ENCODE measurements at regions not wholly inside any gene's neighbourhood (a gene's known extent, or its start where the extent isn't known, plus 50 kb on each side); places are given as distances from the start of the nearest gene placed in this dataset.

DNA sequence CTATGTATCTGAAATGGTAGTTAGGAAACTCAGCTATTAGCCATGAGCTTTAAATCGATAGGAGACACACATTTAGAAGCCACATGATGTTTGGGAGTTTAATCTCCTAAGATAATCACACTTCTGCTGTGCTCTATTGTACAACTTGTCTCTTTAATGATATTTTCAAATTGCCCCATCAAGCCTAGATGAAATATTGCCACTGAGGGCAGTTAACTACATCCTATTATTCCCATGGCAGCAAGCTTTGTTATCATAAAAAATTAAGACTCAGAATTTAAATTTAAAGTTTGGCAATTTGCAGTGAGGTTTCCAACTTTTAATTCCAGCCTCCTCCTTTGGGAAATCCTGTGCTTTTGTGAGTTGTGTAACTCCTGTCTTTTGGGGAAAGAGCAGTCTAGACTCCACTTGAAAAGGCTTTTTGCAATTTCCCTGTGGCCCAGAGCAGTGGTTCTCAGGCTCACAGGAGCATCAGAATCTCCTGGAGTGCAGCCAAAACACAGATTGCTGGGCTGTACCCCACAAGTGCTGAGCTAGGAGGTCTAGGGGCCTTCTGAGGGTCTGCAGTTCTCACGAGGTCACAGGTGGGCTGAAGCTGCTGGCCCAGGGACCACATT lies 792.4 kb downstream of the QKI start:
- DNase-seq (ENCODE audit: extremely low spot score) = no peak
- ChIA-PET POLR2A (no interaction called here), CTCF (no interaction called here)
- no peak for TF ChIP-seq ZNF384 (IDR thresholded peaks at IDR 0.05)
- no peak for TF ChIP-seq L3MBTL2 (conservative IDR thresholded peaks at IDR 0.05)
- TF ChIP-seq FOXA1 (IDR thresholded peaks at IDR 0.05) = no peak
- TF ChIP-seq FOXM1 (IDR thresholded peaks at IDR 0.05; ENCODE audit: borderline replicate concordance) = no peak
- TF ChIP-seq CTBP1 (IDR thresholded peaks at IDR 0.05; ENCODE audit: borderline replicate concordance) = no peak
- no peak for TF ChIP-seq FOXK2 (IDR thresholded peaks at IDR 0.05)
- TF ChIP-seq SP1 (IDR thresholded peaks at IDR 0.05) = no peak
- no peak for TF ChIP-seq SUZ12 (IDR thresholded peaks at IDR 0.05)
- no peak for TF ChIP-seq ELF4 (IDR thresholded peaks at IDR 0.05)
- TF ChIP-seq, protein P1, sequence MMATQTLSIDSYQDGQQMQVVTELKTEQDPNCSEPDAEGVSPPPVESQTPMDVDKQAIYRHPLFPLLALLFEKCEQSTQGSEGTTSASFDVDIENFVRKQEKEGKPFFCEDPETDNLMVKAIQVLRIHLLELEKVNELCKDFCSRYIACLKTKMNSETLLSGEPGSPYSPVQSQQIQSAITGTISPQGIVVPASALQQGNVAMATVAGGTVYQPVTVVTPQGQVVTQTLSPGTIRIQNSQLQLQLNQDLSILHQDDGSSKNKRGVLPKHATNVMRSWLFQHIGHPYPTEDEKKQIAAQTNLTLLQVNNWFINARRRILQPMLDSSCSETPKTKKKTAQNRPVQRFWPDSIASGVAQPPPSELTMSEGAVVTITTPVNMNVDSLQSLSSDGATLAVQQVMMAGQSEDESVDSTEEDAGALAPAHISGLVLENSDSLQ (IDR thresholded peaks at IDR 0.05) = no peak
- TF ChIP-seq TARDBP (IDR thresholded peaks at IDR 0.05) = no peak

DNA sequence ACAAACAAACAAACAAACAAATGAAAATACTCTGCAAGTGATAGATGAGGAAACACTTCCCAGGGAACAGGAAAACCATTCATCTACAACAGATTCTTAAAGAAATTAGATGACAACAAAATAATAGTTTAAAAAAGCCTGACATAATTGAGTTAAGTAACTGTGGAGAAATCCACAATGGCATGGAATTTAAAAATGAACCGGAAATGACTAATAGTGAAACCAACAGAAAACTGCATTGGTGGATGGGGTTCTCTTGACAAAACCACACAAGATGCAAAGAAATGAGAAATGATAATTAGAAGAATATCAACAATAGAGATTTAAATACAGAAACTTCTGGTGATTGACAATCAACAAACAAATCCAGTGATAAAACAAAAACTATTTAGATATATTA lies 785.6 kb downstream of the QKI start:
- DNase-seq (ENCODE audit: extremely low spot score) = no peak
- POLR2A ChIA-PET = no interaction called here
- CTCF ChIA-PET = interaction anchor here (0.6 kb wide), 1 partner anchor 363 kb away, joined by 3 read pairs; no protein-coding TSS in a partner anchor
- TF ChIP-seq FOXA1 (IDR thresholded peaks at IDR 0.05) = no peak
- no peak for TF ChIP-seq ARNT (IDR thresholded peaks at IDR 0.05)
- no peak for TF ChIP-seq FOXK2 (IDR thresholded peaks at IDR 0.05)
- TF ChIP-seq LEF1 (IDR thresholded peaks at IDR 0.05; ENCODE audit: borderline replicate concordance) = no peak
- TF ChIP-seq, protein P1 (IDR thresholded peaks at IDR 0.05) = no peak
- no peak for TF ChIP-seq ZNF384 (IDR thresholded peaks at IDR 0.05)
- TF ChIP-seq TARDBP (IDR thresholded peaks at IDR 0.05) = no peak
- TF ChIP-seq BHLHE40 (IDR thresholded peaks at IDR 0.05; ENCODE audit: borderline replicate concordance) = no peak
- no peak for TF ChIP-seq SUZ12 (IDR thresholded peaks at IDR 0.05)
- no peak for TF ChIP-seq FOXM1 (IDR thresholded peaks at IDR 0.05; ENCODE audit: borderline replicate concordance)
- TF ChIP-seq L3MBTL2 (conservative IDR thresholded peaks at IDR 0.05) = no peak
- TF ChIP-seq CTBP1 (IDR thresholded peaks at IDR 0.05; ENCODE audit: borderline replicate concordance) = no peak
- no peak for TF ChIP-seq ELF4 (IDR thresholded peaks at IDR 0.05)

DNA sequence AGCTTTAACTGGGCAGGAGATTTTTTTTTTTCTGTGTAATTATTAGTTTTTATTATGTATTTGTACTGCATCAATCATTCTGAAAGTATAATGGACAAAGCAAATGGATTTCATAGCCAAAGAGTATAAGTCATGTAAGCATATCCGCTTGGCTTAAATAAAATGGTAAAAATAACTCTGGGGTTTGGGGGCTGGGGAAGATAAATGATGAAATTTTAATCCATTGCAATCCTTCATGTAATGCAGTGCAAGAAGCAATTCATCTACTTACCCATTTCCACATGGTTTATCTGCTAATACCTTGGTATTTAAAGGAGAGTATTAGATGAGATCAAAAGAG lies 781.4 kb downstream of the QKI start:
- TF ChIP-seq ELF4 (IDR thresholded peaks at IDR 0.05) (no peak), BHLHE40 (IDR thresholded peaks at IDR 0.05; ENCODE audit: borderline replicate concordance) (no peak), CTBP1 (IDR thresholded peaks at IDR 0.05; ENCODE audit: borderline replicate concordance) (no peak), TARDBP (IDR thresholded peaks at IDR 0.05) (no peak), ZNF384 (IDR thresholded peaks at IDR 0.05) (no peak), HDGF (IDR thresholded peaks at IDR 0.05; ENCODE audit: borderline replicate concordance) (no peak), LEF1 (IDR thresholded peaks at IDR 0.05; ENCODE audit: borderline replicate concordance) (no peak), L3MBTL2 (conservative IDR thresholded peaks at IDR 0.05) (no peak), SP1 (IDR thresholded peaks at IDR 0.05) (no peak), FOXK2 (IDR thresholded peaks at IDR 0.05) (no peak), ARNT (IDR thresholded peaks at IDR 0.05) (no peak), SUZ12 (IDR thresholded peaks at IDR 0.05) (no peak), FOXA1 (IDR thresholded peaks at IDR 0.05) (no peak), NFRKB (IDR thresholded peaks at IDR 0.05) (no peak), FOXM1 (IDR thresholded peaks at IDR 0.05; ENCODE audit: borderline replicate concordance) (no peak)
- TF ChIP-seq, protein P1 (IDR thresholded peaks at IDR 0.05) = no peak

DNA sequence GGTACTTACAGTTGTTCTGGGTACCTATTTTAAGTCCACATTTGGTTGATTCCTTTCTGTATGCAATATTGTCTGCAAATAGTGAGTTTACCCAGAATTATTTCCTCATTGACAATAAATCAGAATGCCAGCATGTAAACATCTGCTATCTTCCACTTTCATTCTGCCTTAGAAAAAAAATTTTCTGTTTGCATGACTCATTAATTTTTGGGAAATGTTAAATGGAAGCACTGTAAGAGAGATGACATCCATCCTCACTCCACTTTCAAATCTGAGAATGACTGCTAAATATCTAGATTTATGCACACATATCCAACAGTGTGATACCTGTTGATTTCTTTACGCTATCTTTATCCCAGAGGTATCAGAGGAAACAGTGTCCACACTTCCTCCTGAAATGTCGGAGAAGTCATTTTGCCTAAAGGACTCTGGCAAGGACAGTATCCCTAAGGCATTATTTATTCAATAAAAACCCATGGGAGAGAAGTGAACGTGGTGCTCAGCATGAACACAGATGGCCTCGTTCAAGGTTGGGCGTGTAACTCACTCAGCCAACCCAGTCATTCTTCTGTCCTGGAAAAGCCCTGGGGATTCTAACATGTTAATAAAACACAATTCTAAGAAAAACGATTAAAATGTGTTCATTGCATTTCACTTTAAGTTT lies 780.9 kb downstream of the QKI start:
- ChIA-PET CTCF (no interaction called here), POLR2A (no interaction called here)
- DNase-seq (ENCODE audit: extremely low spot score) = no peak
- TF ChIP-seq, protein P1 (IDR thresholded peaks at IDR 0.05) = no peak
- TF ChIP-seq ARNT (IDR thresholded peaks at IDR 0.05) (no peak), CTBP1 (IDR thresholded peaks at IDR 0.05; ENCODE audit: borderline replicate concordance) (no peak)

More for the DNA sequence above, 781.4 kb downstream of the QKI start:
- ChIA-PET CTCF (no interaction called here), POLR2A (no interaction called here)
- DNase-seq (ENCODE audit: extremely low spot score) = no peak

DNA sequence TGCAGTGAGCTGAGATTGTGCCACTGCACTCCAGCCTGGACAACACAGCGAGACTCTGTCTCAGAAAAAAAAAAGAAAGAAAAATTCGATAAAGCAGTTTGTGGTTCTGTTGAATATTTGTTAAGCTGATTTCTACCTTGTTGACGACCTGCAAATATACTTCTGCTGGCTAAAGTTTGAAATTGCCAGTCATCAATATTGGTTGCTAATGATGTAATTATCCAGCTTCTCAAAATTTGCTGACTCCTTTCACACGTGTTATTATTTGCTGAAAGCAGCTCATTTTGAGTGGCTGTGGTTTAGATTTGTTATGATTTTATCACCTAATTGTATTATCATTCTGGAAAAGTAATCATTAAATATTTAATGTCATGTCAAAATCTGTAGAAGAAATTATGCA lies 774.3 kb downstream of the QKI start:
- DNase-seq (ENCODE audit: extremely low spot score) = no peak
- CTCF ChIA-PET = no interaction called here
- no peak for TF ChIP-seq HDGF (IDR thresholded peaks at IDR 0.05; ENCODE audit: borderline replicate concordance)
- POLR2A ChIA-PET = no interaction called here

DNA sequence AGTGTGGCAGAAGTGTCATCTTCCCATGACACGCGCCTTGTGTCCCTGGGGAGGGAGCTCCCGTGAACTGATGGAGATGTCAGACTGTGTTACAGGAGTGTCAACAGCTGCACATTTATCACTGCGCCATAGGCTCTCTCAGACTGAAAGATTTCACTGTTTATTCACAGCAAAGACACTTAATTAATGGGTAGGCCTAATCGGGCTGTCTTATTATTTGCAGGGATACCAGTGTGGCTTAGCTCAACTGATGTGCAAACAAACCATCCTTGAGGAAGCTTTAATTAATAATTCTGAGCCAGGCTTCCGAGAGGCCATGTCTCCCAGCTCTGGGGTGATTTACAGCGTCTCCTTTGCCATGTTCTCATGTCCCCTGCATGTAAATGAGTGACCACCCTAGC lies 771.0 kb downstream of the QKI start:
- CTCF ChIA-PET = no interaction called here
- no peak for TF ChIP-seq FOXK2 (IDR thresholded peaks at IDR 0.05)
- TF ChIP-seq FOXA1 (IDR thresholded peaks at IDR 0.05) = no peak
- TF ChIP-seq ZNF384 (IDR thresholded peaks at IDR 0.05) = no peak
- no peak for TF ChIP-seq FOXM1 (IDR thresholded peaks at IDR 0.05; ENCODE audit: borderline replicate concordance)
- POLR2A ChIA-PET = no interaction called here
- DNase-seq (ENCODE audit: extremely low spot score) = no peak

All from HEK293T (cell line).